ENCODE measurements at regions not wholly inside any gene's neighbourhood (a gene's known extent, or its start where the extent isn't known, plus 50 kb on each side); places are given as distances from the start of the nearest gene placed in this dataset.
"Not testable (repeated sequence)": the region's sequence is repeated elsewhere in the genome, so short reads cannot be mapped to it uniquely, and the experiment has no call there.

GRCh38 chr11:29224739-29225384 is 792.0 kb downstream of the KCNA4 start:
- DNase-seq = no peak

GRCh38 chr11:29219531-29219930 is 797.3 kb downstream of the KCNA4 start:
- DNase-seq = not testable (repeated sequence)

DNA sequence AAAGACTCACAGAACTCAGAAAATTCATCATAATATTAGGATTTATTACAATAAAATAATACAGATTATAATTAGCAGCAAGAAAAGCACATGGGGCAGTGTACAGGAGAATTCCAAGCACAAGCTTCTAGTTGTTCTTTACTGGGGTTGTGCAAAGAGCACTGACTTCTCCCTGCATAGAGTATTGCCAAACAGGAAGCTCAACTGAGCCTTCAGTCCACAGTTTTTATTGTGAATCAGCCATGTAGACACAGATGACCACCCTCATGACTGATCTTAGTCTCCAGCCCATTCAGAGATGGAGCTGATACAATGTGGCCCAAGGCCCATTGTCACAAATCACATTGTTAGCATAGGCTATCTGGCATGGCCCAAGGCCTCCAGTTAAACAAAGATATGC is 798.9 kb downstream of the KCNA4 start:
- DNase-seq = no peak

DNA sequence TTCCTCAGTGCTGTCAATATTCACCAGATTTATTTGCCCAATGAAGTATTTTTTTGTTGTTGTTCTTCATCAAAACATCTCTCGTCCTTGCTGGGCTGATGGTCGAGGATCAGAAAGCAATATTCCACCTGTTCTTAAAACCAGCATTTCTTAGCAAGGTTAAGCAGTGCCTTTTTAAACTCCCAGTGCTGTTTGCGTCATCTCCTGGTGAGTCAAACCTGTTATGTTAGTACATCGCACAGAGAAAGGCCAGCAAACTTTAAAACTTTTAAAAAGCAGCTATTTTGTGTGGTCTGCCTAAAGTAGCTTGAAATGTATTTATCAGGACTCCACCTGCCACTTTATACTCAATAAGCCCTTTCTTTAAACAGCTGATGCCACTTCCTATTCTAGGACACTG is 802.0 kb downstream of the KCNA4 start:
- DNase-seq = no peak

- DNase-seq = no peak
Observed at GRCh38 chr11:29211202-29211601, 805.6 kb downstream of the KCNA4 start.

- no peak for DNase-seq
Observed at GRCh38 chr11:29210426-29210825, 806.4 kb downstream of the KCNA4 start.

- DNase-seq = no peak
Observed at GRCh38 chr11:29208117-29208516, 808.7 kb downstream of the KCNA4 start.

DNA sequence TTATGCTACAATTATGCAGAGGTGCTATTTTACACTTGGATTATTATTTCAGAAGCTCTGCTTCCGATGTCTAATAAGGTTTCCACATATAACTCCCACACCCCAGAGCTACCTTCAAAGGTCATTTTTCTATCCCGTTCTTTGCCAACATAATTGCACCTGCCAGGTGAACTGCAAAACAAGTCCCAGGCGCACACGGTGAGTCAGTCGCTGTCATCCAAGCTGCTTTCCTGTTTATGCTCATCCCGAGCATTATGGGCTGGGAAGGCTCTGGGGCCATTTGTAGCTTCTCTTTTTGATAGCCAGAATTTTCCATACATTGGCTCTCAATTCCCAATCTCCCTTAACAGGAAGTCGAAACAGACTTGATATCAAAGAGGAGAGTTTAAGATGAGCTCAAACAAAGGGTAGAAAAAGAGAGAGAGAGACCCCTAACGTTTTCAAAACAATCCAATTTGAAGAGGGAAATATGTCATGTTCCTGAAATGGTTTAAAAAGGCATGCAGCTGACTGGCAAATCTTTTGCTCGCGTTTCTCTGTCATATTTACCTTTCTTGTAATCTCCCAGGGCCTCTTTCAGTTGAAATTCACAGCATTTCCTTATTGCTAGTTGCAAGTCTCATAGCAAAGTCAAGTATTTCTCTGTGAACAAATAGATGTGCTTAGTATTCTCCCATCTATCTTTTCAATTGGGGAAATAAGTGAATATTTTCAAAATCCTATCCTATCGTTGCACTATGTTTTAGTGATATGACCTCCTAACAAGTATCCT is 815.9 kb downstream of the KCNA4 start:
- DNase-seq = no peak

DNA sequence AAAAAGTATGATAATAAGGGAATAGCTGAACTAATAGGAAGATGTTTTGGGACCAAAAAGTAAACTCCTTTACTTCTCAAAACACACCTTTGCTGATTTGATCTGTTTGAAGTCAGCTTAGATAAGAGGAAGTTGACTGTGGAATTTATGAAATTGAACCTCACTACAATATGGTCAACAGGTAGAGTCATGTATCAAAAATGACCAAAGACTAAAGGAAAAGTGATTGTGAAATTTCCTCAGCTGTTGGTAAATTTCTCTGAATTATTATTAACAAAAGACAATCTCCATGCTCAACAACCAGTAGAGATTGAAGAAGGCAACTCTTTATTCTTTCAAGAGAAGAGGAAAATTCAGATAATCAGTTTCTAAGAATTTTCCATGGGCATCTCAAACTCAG is 826.5 kb downstream of the KCNA4 start:
- no peak for DNase-seq

GRCh38 chr11:29187215-29187614 is 829.6 kb downstream of the KCNA4 start:
- no peak for DNase-seq

DNA sequence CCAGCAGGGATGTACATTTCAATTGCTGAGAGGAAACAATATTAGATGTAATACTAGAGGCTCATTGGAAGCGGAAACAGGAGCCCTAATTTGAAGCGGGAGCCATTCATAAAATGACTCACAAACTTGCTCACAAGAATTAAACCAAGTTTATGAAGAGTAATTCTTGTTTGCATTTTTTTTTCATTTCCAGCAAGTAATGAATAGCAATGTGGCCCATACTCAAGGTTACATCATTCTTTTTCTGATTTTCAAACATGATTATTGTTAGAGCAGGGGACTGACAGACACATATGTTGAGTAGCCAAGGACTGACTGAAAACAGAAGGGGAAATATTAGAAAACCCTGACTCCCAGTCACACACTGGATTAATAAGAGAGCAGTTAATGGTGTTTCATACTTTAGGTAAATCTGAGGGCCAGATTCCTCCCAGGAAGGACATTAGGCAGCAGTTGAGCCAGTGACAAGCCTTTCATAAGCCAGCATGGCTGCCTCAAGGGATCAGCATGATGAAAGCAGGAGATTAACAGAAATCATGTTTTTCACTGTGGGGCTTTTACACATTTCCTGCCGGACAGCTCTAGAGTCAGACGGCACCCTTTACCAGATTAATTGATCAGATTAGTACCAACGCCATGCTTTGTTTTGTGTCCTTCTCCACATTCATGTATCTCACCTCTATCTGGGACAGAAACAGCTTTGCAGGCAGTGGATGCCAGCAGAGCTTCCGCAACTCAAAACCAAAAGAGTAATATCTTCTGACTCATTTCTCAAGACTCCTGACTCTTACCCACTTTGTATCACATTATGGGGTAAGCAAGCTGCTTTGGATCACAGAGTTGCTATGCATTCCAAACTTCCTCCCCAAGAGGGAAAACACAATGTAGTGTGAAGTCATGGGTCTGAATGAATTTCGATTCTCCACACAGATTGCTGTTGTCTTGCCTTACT is 831.6 kb downstream of the KCNA4 start:
- no peak for DNase-seq

- DNase-seq = no peak
Observed at GRCh38 chr11:29183301-29183700, 833.5 kb downstream of the KCNA4 start.

DNA sequence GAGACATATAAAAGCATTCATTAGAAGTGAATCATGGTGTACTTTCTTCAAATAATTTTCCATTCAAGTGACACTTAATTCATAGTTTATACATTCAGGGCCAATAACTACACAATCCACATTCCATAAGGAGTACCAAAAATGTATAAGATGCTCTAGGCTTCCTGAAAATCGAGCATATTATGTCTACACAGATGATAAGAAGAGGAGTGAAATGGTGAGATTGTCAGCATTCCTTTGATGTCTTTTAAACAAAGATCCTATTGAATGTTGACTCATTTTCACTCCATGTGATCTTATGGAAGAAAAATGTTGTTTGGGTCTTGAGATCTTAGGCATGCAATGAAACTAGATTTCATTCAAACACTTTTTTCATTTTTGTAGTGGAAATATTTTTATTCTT is 843.2 kb downstream of the KCNA4 start:
- no peak for DNase-seq

- DNase-seq = no peak
Observed at GRCh38 chr11:29171360-29171950, 845.4 kb downstream of the KCNA4 start.

DNA sequence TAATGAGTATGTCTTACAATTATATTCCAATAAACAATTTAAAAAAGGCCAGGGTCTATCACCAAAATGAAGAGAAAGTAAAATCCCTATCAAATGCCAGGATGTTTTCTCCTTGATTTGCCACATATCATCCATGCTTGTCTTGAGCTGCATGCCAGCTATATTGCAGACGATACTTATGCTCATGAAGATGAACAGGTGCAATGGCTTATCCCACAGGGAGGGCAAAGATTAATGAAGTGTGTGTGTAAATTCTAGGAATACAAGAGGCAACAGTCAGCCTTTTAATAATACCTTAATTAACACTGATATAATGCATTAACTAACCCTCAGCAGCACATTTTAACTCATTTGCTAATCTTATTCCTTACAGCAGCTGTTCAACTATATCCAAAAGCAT is 850.5 kb downstream of the KCNA4 start:
- DNase-seq = peak; percentile 83 to 97

DNA sequence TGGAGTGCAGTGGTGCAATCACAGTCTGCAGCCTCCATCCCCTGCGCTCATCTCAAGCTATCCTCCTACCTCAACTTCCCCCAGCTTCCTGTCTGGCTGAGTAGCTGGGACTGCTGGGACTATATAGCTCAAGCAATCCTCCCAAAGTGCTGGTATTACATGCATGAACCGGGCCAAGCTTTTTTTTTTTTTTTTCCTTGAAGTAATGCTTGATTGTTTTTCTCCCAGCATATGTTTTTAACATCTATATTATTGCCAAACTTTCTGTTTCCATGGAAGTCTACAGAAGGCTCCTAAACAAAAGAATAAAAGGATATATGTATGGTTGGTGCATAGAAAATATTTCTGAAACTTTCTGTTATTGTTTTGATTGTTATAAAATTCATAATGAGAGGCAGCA is 853.6 kb downstream of the KCNA4 start:
- DNase-seq = no peak

- no peak for DNase-seq
Observed at GRCh38 chr11:29162491-29162890, 854.3 kb downstream of the KCNA4 start.

- peak in 1 of 2 experiments; percentile 23 for DNase-seq
Observed at GRCh38 chr11:29161191-29161590, 855.6 kb downstream of the KCNA4 start.

- DNase-seq = peak; percentile 45 to 83
Observed at GRCh38 chr11:29159552-29160465, 857.0 kb downstream of the KCNA4 start.

- no peak for DNase-seq
Observed at GRCh38 chr11:29153078-29153477, 863.8 kb downstream of the KCNA4 start.

- not testable (repeated sequence) for DNase-seq
Observed at GRCh38 chr11:29142573-29142972, 874.3 kb downstream of the KCNA4 start.

DNA sequence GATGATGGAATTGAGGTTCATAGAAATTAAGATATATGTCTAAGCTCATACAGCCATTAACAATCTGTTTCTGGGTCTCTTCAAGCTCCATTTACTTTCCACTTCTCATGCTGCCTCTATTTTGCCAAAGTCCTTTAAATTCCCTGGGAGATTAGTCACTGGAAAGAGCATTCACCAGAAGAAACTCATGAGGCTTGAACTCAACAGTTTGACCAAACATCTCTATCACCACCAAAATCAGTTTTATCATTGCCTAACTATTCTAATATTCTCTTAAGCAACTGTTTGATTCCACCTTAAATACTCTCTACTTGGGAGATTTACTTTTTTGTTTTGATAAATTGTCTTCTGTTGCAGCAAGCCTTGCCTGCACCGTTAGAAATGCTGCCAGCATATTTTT is 881.3 kb downstream of the KCNA4 start:
- no peak for DNase-seq
